ENCODE measurements at regions not wholly inside any gene's neighbourhood (a gene's known extent, or its start where the extent isn't known, plus 50 kb on each side); places are given as distances from the start of the nearest gene placed in this dataset.
"Not testable (repeated sequence)": the region's sequence is repeated elsewhere in the genome, so short reads cannot be mapped to it uniquely, and the experiment has no call there.

DNA sequence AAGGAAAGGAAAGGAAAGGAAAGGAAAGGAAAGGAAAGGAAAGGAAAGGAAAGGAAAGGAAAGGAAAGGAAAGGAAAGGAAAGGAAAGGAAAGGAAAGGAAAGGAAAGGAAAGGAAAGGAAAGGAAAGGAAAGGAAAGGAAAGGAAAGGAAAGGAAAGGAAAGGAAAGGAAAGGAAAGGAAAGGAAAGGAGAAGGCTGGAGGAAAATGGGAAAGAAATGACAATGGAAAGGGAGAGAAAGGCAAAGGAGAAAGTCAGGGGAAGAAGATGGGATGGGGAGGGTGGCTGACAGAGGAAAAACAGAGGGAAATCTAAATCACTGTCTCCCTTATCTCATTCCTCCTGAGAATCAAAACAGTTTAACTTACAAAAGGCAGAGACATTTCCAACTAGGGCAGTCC is 156.3 kb downstream of the C1D start:
- H3K9me3 ChIP-seq (ENCODE audit: control insufficient read depth, low read depth, low read length); H3K4me3 ChIP-seq (ENCODE audit: low read length); H3K9ac ChIP-seq (ENCODE audit: low read length); H3K4me1 ChIP-seq (ENCODE audit: control insufficient read depth, low read depth, low read length); H3K27ac ChIP-seq (ENCODE audit: low read length); H3K27me3 ChIP-seq (ENCODE audit: control insufficient read depth, insufficient read depth, low read length); H3K36me3 ChIP-seq (ENCODE audit: control insufficient read depth, low read depth, low read length): not testable (repeated sequence)

- Histone ChIP-seq H3K36me3 (ENCODE audit: control insufficient read depth, low read depth, low read length) (no peaks in the 10 kb centered on the region), H3K4me3 (ENCODE audit: low read length) (no peak overlapping the region), H3K27ac (ENCODE audit: low read length) (no peak overlapping the region)
Measured at GRCh38 chr2:67917332-67918054, 145.3 kb downstream of the C1D start.

DNA sequence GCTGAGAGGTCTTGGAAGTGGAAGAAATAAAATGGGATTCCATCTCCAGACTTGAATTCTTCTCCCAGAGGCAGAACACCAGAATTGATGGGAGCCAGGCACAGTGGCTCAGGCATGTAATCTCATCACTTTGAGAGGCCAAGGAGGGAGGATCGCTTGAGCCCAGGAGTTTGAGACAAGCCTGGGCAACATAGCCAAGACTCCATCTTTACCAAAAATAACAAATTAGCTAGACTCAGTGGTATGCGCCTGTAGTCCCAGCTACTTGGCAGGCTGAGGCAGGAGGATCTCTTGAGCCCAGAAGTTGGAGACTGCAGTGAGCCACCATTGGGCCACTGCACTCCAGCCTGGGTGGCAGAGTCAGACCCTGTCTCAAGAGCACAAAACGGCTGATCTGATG is 144.3 kb downstream of the C1D start:
- Histone ChIP-seq H3K4me3 (ENCODE audit: low read length) (no peak overlapping the region), H3K27me3 (ENCODE audit: control insufficient read depth, insufficient read depth, low read length) (no peaks in the 10 kb centered on the region), H3K9me3 (ENCODE audit: control insufficient read depth, low read depth, low read length) (no peaks in the 10 kb centered on the region), H3K9ac (ENCODE audit: low read length) (no peak overlapping the region), H3K36me3 (ENCODE audit: control insufficient read depth, low read depth, low read length) (no peaks in the 10 kb centered on the region), H3K27ac (ENCODE audit: low read length) (no peak overlapping the region), H3K4me1 (ENCODE audit: control insufficient read depth, low read depth, low read length) (peaks cover 13% of the 10 kb centered on the region)

More at GRCh38 chr2:67917332-67918054, 145.3 kb downstream of the C1D start:
- no peaks in the 10 kb centered on the region for H3K27me3 ChIP-seq (ENCODE audit: control insufficient read depth, insufficient read depth, low read length)
- peaks cover 13% of the 10 kb centered on the region for H3K4me1 ChIP-seq (ENCODE audit: control insufficient read depth, low read depth, low read length)
- H3K9ac ChIP-seq (ENCODE audit: low read length) = no peak overlapping the region
- no peaks in the 10 kb centered on the region for H3K9me3 ChIP-seq (ENCODE audit: control insufficient read depth, low read depth, low read length)

- H3K4me1 ChIP-seq (ENCODE audit: control insufficient read depth, low read depth, low read length) = peaks cover 13% of the 10 kb centered on the region
- no peaks in the 10 kb centered on the region for H3K36me3 ChIP-seq (ENCODE audit: control insufficient read depth, low read depth, low read length)
- H3K9me3 ChIP-seq (ENCODE audit: control insufficient read depth, low read depth, low read length) = no peaks in the 10 kb centered on the region
- no peaks in the 10 kb centered on the region for H3K27me3 ChIP-seq (ENCODE audit: control insufficient read depth, insufficient read depth, low read length)
- no peak overlapping the region for H3K27ac ChIP-seq (ENCODE audit: low read length)
- no peak overlapping the region for H3K4me3 ChIP-seq (ENCODE audit: low read length)
- H3K9ac ChIP-seq (ENCODE audit: low read length) = no peak overlapping the region
Measured at GRCh38 chr2:67919490-67919889, 143.3 kb downstream of the C1D start.

- Histone ChIP-seq H3K9ac (ENCODE audit: low read length) (no peak overlapping the region), H3K4me3 (ENCODE audit: low read length) (no peak overlapping the region), H3K9me3 (ENCODE audit: control insufficient read depth, low read depth, low read length) (no peaks in the 10 kb centered on the region), H3K4me1 (ENCODE audit: control insufficient read depth, low read depth, low read length) (peaks cover 23% of the 10 kb centered on the region), H3K36me3 (ENCODE audit: control insufficient read depth, low read depth, low read length) (no peaks in the 10 kb centered on the region), H3K27me3 (ENCODE audit: control insufficient read depth, insufficient read depth, low read length) (no peaks in the 10 kb centered on the region), H3K27ac (ENCODE audit: low read length) (no peak overlapping the region)
Measured at GRCh38 chr2:67922080-67922785, 140.6 kb downstream of the C1D start.

DNA sequence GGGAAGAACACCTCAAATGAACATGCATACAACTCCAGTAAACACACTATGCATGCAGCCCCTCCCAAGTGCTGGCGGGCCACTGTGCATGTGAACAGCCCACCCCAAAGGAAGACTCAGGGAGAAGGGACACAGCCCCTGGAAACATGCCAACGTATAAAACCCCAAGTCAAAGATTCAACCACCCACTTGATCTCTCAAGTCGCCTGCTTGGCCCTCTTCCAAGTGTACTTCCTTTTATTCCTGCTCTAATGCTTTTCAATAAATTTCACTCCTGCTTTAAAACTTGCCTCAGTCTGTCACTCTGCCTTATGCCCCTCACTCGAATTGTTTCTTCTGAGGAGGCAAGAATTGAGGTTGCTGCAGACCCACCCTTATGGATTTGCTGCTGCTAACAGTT is 139.1 kb downstream of the C1D start:
- Histone ChIP-seq H3K27me3 (ENCODE audit: control insufficient read depth, insufficient read depth, low read length) (no peaks in the 10 kb centered on the region), H3K36me3 (ENCODE audit: control insufficient read depth, low read depth, low read length) (no peaks in the 10 kb centered on the region), H3K9ac (ENCODE audit: low read length) (no peak overlapping the region), H3K4me1 (ENCODE audit: control insufficient read depth, low read depth, low read length) (peaks cover 35% of the 10 kb centered on the region), H3K27ac (ENCODE audit: low read length) (no peak overlapping the region), H3K4me3 (ENCODE audit: low read length) (no peak overlapping the region), H3K9me3 (ENCODE audit: control insufficient read depth, low read depth, low read length) (no peaks in the 10 kb centered on the region)

DNA sequence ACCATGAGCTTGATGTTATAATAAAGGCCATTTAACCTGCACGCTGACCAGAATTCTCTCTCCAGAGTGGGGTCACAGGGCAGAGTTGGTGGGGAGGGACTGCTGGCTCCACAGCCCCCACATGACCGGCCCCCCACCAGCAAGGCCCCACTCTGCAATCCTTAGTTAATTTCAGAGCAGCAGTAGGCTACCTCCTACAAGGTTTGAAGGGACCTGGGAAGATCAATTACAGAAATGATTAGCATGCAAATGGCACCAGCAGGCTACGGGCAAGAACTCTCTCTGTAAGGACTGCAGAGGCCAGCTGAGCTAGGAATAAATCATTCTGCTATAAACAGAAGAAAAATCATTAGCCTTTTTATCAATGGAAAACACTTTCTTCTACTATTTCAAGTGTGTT is 135.3 kb downstream of the C1D start:
- Histone ChIP-seq H3K4me1 (ENCODE audit: control insufficient read depth, low read depth, low read length) (peaks cover 43% of the 10 kb centered on the region), H3K9me3 (ENCODE audit: control insufficient read depth, low read depth, low read length) (no peaks in the 10 kb centered on the region)

DNA sequence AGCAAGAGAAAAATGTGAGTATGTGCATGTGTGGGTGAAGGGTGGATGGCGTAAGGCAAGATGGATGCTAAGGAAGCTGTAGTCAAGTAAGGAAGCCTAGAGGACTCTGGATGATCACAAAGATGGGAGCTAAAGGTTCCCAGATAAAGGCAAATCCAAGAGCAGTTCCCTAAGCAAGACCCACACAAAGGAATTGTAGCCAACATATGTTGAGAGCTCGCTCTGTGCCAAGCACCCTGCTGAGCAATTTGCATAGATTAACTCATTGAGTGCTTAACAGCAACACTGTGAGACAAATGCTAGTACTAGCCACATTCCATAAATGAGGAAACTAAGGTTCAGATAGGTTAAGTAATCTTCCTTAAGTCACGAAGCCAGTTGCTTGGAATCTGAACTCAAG is 132.6 kb downstream of the C1D start:
- no peaks in the 10 kb centered on the region for H3K27me3 ChIP-seq (ENCODE audit: control insufficient read depth, insufficient read depth, low read length)

More for the DNA sequence above, 135.3 kb downstream of the C1D start:
- H3K27ac ChIP-seq (ENCODE audit: low read length) = no peak overlapping the region
- H3K27me3 ChIP-seq (ENCODE audit: control insufficient read depth, insufficient read depth, low read length) = no peaks in the 10 kb centered on the region
- H3K9ac ChIP-seq (ENCODE audit: low read length) = no peak overlapping the region
- H3K4me3 ChIP-seq (ENCODE audit: low read length) = peak overlapping the region; percentile 28
- no peaks in the 10 kb centered on the region for H3K36me3 ChIP-seq (ENCODE audit: control insufficient read depth, low read depth, low read length)

GRCh38 chr2:67936969-67937368 is 125.8 kb downstream of the C1D start:
- Histone ChIP-seq H3K4me3 (ENCODE audit: low read length) (no peak overlapping the region), H3K36me3 (ENCODE audit: control insufficient read depth, low read depth, low read length) (no peaks in the 10 kb centered on the region), H3K9me3 (ENCODE audit: control insufficient read depth, low read depth, low read length) (no peaks in the 10 kb centered on the region), H3K4me1 (ENCODE audit: control insufficient read depth, low read depth, low read length) (no peaks in the 10 kb centered on the region), H3K27me3 (ENCODE audit: control insufficient read depth, insufficient read depth, low read length) (no peaks in the 10 kb centered on the region), H3K9ac (ENCODE audit: low read length) (no peak overlapping the region), H3K27ac (ENCODE audit: low read length) (no peak overlapping the region)

More for the DNA sequence above, 132.6 kb downstream of the C1D start:
- Histone ChIP-seq H3K9ac (ENCODE audit: low read length) (no peak overlapping the region), H3K27ac (ENCODE audit: low read length) (peak overlapping the region; percentile 13), H3K4me3 (ENCODE audit: low read length) (peak overlapping the region; percentile 42), H3K9me3 (ENCODE audit: control insufficient read depth, low read depth, low read length) (no peaks in the 10 kb centered on the region), H3K36me3 (ENCODE audit: control insufficient read depth, low read depth, low read length) (no peaks in the 10 kb centered on the region), H3K4me1 (ENCODE audit: control insufficient read depth, low read depth, low read length) (peaks cover 43% of the 10 kb centered on the region)

- H3K36me3 ChIP-seq (ENCODE audit: control insufficient read depth, low read depth, low read length) = no peaks in the 10 kb centered on the region
- H3K4me1 ChIP-seq (ENCODE audit: control insufficient read depth, low read depth, low read length) = no peaks in the 10 kb centered on the region
- no peaks in the 10 kb centered on the region for H3K9me3 ChIP-seq (ENCODE audit: control insufficient read depth, low read depth, low read length)
- H3K4me3 ChIP-seq (ENCODE audit: low read length) = no peak overlapping the region
- H3K9ac ChIP-seq (ENCODE audit: low read length) = no peak overlapping the region
- H3K27ac ChIP-seq (ENCODE audit: low read length) = no peak overlapping the region
- H3K27me3 ChIP-seq (ENCODE audit: control insufficient read depth, insufficient read depth, low read length) = no peaks in the 10 kb centered on the region
Measured at GRCh38 chr2:67938053-67938452, 124.8 kb downstream of the C1D start.

DNA sequence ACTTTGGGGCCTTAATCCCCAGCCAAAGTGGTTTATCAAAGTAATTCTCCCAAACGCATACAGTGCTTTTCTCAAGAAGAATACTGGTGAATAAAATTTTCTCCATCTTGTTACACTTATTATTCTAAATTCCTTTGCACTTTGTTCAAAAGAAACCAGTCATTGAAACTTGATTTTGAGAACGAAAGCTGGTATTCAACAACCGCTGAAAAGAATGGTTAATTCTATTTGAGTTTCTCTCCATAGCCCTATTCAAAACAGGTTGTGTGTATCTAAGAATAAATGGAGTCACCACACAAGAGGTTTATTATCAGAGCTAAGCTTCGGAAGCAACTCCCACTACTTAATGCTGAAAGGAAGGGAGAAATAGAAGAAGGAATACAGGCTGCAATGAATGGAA is 117.7 kb downstream of the C1D start:
- H3K4me3 ChIP-seq (ENCODE audit: low read length) = no peak overlapping the region
- H3K9ac ChIP-seq (ENCODE audit: low read length) = no peak overlapping the region
- H3K27ac ChIP-seq (ENCODE audit: low read length) = no peak overlapping the region
- H3K27me3 ChIP-seq (ENCODE audit: control insufficient read depth, insufficient read depth, low read length) = no peaks in the 10 kb centered on the region
- no peaks in the 10 kb centered on the region for H3K4me1 ChIP-seq (ENCODE audit: control insufficient read depth, low read depth, low read length)
- no peaks in the 10 kb centered on the region for H3K36me3 ChIP-seq (ENCODE audit: control insufficient read depth, low read depth, low read length)
- no peaks in the 10 kb centered on the region for H3K9me3 ChIP-seq (ENCODE audit: control insufficient read depth, low read depth, low read length)

GRCh38 chr2:67945940-67946339 is 116.9 kb downstream of the C1D start:
- no peak overlapping the region for H3K9ac ChIP-seq (ENCODE audit: low read length)
- H3K27me3 ChIP-seq (ENCODE audit: control insufficient read depth, insufficient read depth, low read length) = no peaks in the 10 kb centered on the region
- no peak overlapping the region for H3K27ac ChIP-seq (ENCODE audit: low read length)
- H3K4me1 ChIP-seq (ENCODE audit: control insufficient read depth, low read depth, low read length) = no peaks in the 10 kb centered on the region
- no peak overlapping the region for H3K4me3 ChIP-seq (ENCODE audit: low read length)
- H3K9me3 ChIP-seq (ENCODE audit: control insufficient read depth, low read depth, low read length) = no peaks in the 10 kb centered on the region
- H3K36me3 ChIP-seq (ENCODE audit: control insufficient read depth, low read depth, low read length) = no peaks in the 10 kb centered on the region

Measured in iPS-18a (cell line).